ENCODE measurements at regions not wholly inside any gene's neighbourhood (a gene's known extent, or its start where the extent isn't known, plus 50 kb on each side); places are given as distances from the start of the nearest gene placed in this dataset.

DNA sequence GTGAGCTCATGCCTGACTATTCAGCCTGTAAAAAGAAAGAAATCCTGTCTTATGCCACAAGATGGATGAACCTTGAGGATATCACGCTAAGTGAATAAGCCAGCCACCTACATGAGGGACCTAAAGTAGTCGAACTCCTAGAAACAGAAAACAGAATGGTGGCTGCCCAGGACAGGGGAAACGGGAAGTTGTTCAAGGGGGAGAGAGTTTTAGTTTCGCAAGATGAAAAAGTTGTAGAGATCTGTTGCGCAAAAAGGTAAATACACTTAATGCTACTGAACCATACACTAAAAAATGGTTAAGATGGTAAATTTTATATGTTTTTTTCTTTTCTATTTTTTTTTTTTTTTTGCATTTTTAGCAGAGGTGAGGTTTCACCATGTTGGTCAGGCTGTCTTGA lies 74.1 kb upstream of the RALY start (continued):
- TF ChIP-seq KMT2B (CRISPR knock-in tag; IDR thresholded peaks at IDR 0.05) (no peak), ZNF616 (CRISPR knock-in tag; IDR thresholded peaks at IDR 0.05; ENCODE audit: low read depth) (no peak), ZNF207 (IDR thresholded peaks at IDR 0.05; ENCODE audit: borderline replicate concordance) (no peak), CEBPB (IDR thresholded peaks at IDR 0.05; ENCODE audit: borderline replicate concordance, low read depth, low read length) (peak; percentile 89), FOXA1 (IDR thresholded peaks at IDR 0.05) (no peak), FOXA1 (CRISPR knock-in tag; IDR thresholded peaks at IDR 0.05) (peak; percentile 46), RFX5 (IDR thresholded peaks at IDR 0.05; ENCODE audit: low read depth, low read length) (no peak), PRDM10 (CRISPR knock-in tag; IDR thresholded peaks at IDR 0.05; ENCODE audit: low read depth) (0 out of 2 replicates have a peak, but pooled peaks have one; percentile 56), ZNF605 (CRISPR knock-in tag; IDR thresholded peaks at IDR 0.05) (no peak), ZBTB3 (CRISPR knock-in tag; IDR thresholded peaks at IDR 0.05; ENCODE audit: borderline replicate concordance, low read depth) (no peak), CEBPG (CRISPR knock-in tag; IDR thresholded peaks at IDR 0.05) (peak; percentile 78)
- TF ChIP-seq, protein P1, sequence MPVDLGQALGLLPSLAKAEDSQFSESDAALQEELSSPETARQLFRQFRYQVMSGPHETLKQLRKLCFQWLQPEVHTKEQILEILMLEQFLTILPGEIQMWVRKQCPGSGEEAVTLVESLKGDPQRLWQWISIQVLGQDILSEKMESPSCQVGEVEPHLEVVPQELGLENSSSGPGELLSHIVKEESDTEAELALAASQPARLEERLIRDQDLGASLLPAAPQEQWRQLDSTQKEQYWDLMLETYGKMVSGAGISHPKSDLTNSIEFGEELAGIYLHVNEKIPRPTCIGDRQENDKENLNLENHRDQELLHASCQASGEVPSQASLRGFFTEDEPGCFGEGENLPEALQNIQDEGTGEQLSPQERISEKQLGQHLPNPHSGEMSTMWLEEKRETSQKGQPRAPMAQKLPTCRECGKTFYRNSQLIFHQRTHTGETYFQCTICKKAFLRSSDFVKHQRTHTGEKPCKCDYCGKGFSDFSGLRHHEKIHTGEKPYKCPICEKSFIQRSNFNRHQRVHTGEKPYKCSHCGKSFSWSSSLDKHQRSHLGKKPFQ (CRISPR knock-in tag; IDR thresholded peaks at IDR 0.05; ENCODE audit: insufficient replicate concordance): no peak
- TF ChIP-seq, protein P2, sequence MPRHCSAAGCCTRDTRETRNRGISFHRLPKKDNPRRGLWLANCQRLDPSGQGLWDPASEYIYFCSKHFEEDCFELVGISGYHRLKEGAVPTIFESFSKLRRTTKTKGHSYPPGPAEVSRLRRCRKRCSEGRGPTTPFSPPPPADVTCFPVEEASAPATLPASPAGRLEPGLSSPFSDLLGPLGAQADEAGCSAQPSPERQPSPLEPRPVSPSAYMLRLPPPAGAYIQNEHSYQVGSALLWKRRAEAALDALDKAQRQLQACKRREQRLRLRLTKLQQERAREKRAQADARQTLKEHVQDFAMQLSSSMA (CRISPR knock-in tag; IDR thresholded peaks at IDR 0.05): no peak
- TF ChIP-seq, protein P3, sequence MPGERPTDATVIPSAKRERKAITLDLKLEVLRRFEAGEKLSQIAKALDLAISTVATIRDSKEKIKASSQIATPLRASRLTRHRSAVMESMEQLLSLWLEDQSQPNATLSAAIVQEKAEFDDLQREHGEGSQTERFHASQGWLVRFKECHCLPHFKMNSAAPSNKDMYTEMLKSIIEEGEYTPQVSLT (CRISPR knock-in tag; IDR thresholded peaks at IDR 0.05; ENCODE audit: borderline replicate concordance, low read depth): no peak
